ENCODE measurements at regions not wholly inside any gene's neighbourhood (a gene's known extent, or its start where the extent isn't known, plus 50 kb on each side); places are given as distances from the start of the nearest gene placed in this dataset.

DNA sequence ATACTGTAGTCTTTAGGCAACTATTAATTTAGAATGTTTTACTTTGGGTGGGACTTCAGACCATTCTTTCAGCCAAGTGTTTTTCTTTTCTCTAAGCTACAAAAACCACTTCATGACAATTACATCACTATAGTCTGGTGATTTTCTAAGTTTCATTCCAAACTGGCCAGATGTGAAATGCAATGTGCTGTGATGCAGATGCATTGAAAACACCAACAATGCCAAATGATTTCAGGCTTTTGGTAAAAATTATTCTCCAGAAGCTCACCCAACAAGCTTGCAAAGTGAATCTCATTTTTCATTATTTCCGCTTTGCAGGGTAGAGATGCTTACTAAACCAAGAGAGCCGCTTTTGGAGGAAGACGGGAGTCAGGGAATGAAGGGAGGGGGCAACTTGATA lies 118.4 kb upstream of the ANK3 start:
- no peak overlapping the region for H3K27ac Mint-ChIP-seq
- peaks cover 0 to under 1% (median under 1%) of the 10 kb centered on the region in 3 donors for H3K4me1 Mint-ChIP-seq
- DNase-seq (no peak), ATAC-seq (ENCODE audit: low read depth in 2 of 2) (no peak)
- no peaks in the 10 kb centered on the region for H3K9me3 Mint-ChIP-seq
- no peaks in the 10 kb centered on the region for H3K27me3 Mint-ChIP-seq
- H3K36me3 Mint-ChIP-seq = no peaks in the 10 kb centered on the region
- H3K4me3 Mint-ChIP-seq = no peak overlapping the region

DNA sequence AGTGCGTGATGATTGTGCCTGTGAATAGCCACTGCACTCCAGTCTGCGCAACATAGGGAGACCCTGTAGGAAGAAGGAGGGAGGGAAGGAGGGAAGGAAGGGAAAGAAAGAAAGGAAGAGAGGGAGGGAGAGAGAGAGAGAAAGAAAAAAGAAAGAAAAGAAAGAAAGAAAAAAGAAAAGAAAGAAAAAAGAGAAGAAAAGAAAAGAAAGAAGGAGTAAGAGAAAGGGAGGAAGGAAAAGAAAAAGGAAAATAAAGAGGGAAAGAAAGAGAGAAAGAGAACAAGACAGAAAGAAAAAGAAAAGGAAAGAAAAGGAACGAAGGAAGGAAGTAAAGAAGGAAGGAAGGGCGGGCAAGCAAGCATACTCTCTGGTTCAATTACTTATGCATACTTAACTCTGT lies 112.9 kb upstream of the ANK3 start:
- Mint-ChIP-seq H3K4me3 (no peak overlapping the region), H3K9me3 (no peaks in the 10 kb centered on the region), H3K36me3 (no peaks in the 10 kb centered on the region), H3K4me1 (no peaks in the 10 kb centered on the region), H3K27me3 (peaks cover 0 to 8% (median 0%) of the 10 kb centered on the region in 3 donors), H3K27ac (no peak overlapping the region)
- DNase-seq (no peak), ATAC-seq (ENCODE audit: low read depth in 2 of 2) (no peak)

DNA sequence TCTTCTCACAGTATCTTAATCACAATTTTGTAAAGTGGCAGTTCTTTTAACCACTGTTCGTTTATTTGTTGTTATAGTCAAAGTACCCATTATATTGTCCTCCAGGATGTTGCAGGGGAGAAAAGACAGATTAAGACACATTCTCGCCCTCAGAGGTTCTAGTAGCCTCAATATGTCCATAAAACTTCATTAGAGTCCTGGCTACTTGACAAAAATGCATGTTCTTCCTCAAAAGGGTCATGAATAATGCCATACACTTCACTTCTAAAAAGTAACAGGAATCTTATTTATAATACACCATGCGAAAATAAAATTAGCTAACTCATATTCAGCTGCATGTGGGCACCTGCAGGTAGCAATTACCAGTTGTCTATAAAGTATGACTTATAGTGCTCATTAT lies 109.3 kb upstream of the ANK3 start:
- no peaks in the 10 kb centered on the region for H3K9me3 Mint-ChIP-seq
- H3K36me3 Mint-ChIP-seq = no peaks in the 10 kb centered on the region
- H3K27ac Mint-ChIP-seq = no peak overlapping the region
- H3K4me1 Mint-ChIP-seq = no peaks in the 10 kb centered on the region
- H3K27me3 Mint-ChIP-seq = peaks cover 0 to 14% (median 0%) of the 10 kb centered on the region in 3 donors
- no peak for DNase-seq
- H3K4me3 Mint-ChIP-seq = no peak overlapping the region
- ATAC-seq (ENCODE audit: low read depth in 2 of 2) = no peak

DNA sequence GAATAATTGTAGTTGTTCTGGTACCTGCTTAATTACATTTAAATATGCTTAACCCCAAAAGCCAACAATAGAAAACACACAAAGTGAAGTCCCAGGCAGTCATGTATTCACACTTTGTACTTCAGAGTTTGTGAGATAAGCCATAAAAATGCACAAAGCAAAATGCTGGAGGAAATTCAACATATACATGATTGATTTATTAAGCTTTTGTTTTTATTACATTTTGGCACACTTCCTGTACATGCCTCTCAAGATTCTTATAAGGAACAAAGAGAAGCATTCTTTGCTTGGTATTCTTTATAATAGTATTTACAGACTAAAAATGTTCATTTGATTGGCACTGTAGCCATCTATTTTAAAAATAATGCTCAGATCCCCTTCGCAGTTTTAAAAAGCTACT lies 107.7 kb upstream of the ANK3 start:
- H3K4me3 Mint-ChIP-seq = no peak overlapping the region
- no peak for DNase-seq
- peaks cover 0 to 14% (median 6%) of the 10 kb centered on the region in 3 donors for H3K27me3 Mint-ChIP-seq
- ATAC-seq (ENCODE audit: low read depth in 2 of 2) = no peak
- no peak overlapping the region for H3K27ac Mint-ChIP-seq
- no peaks in the 10 kb centered on the region for H3K4me1 Mint-ChIP-seq
- no peaks in the 10 kb centered on the region for H3K36me3 Mint-ChIP-seq
- no peaks in the 10 kb centered on the region for H3K9me3 Mint-ChIP-seq

DNA sequence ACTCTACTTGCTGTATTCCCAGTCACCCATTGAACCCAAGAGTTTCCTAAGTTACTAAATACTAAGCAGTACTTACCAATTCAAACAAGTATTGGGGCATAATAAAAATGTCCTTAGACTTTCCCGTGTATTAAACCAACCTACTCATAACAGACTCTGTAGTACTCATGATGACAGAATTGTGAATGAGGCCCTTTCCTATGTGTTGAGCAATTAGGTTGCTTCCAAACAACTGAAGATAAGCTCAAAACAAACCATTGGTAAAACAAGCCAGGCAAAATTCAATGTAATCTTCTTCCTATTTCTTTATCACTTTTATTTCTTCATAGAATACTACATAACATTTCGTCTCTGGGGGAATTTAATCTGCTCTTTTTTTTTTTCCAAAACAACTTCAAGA lies 106.5 kb upstream of the ANK3 start:
- H3K27me3 Mint-ChIP-seq = peaks cover 0 to 11% (median 11%) of the 10 kb centered on the region in 3 donors
- ATAC-seq (ENCODE audit: low read depth in 2 of 2) = no peak
- DNase-seq = no peak
- H3K9me3 Mint-ChIP-seq = no peaks in the 10 kb centered on the region
- H3K4me1 Mint-ChIP-seq = no peaks in the 10 kb centered on the region
- no peak overlapping the region for H3K4me3 Mint-ChIP-seq
- no peaks in the 10 kb centered on the region for H3K36me3 Mint-ChIP-seq
- no peak overlapping the region for H3K27ac Mint-ChIP-seq

DNA sequence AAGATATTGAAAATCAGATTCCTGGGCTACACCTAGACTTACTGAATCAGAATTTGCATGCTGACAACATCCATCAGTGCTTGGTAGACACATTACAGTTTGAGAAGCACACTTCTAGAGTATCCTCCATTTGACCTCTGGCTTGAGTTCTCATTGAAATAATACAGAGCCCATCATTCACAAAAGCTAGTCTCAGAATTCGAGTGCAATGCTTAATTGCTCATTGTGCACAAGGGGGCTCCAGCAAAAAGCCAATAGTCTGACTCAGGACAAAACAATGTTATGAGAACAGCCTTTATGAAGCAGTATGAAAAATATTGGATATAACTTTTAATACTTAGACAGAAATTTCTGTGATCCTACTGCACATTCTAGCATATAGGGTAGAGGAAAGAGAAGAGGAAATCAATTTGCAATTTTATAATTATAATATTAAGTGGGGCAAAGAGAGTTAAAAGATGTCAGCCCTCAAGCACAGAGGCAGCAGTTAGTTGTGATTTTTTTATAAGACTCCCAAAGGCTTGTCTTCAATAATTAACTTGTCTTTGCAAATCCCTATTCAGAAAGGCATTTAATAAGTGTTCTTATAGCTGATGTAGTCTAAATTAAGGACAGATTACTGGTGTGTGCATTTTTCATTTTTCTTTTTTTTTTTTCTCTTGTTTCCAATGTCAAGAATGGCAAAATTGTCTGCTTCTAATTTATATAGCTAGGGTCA lies 105.8 kb upstream of the ANK3 start:
- ATAC-seq (ENCODE audit: low read depth in 2 of 2) (no peak), DNase-seq (no peak)
- H3K9me3 Mint-ChIP-seq = no peaks in the 10 kb centered on the region
- H3K27me3 Mint-ChIP-seq = peaks cover 4 to 11% (median 11%) of the 10 kb centered on the region in 3 donors
- H3K36me3 Mint-ChIP-seq = no peaks in the 10 kb centered on the region
- no peak overlapping the region for H3K4me3 Mint-ChIP-seq
- no peak overlapping the region for H3K27ac Mint-ChIP-seq
- peaks cover 0 to 2% (median 0%) of the 10 kb centered on the region in 3 donors for H3K4me1 Mint-ChIP-seq

DNA sequence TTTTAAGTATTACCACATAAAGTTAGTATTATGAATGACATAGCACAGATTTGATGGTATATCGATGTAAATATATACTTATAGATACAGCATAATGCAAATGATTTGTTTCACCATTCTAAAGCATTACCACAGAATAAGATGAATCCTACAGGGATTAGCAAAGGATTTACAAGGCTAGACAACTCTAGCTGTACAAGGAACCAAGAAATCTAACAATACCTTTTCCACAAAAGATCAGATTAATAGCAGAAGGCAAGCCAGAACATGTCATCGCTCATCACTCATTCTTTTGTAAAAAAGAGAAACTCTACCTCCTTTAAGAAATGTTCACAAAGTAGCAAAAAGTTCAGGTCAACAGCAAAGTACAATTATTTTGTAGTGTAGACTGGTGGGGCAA lies 105.1 kb upstream of the ANK3 start:
- H3K36me3 Mint-ChIP-seq = no peaks in the 10 kb centered on the region
- ATAC-seq (ENCODE audit: low read depth in 2 of 2) (no peak), DNase-seq (no peak)
- H3K9me3 Mint-ChIP-seq = no peaks in the 10 kb centered on the region
- H3K27ac Mint-ChIP-seq = no peak overlapping the region
- H3K4me3 Mint-ChIP-seq = no peak overlapping the region
- H3K4me1 Mint-ChIP-seq = peaks cover 0 to 5% (median 0%) of the 10 kb centered on the region in 3 donors
- H3K27me3 Mint-ChIP-seq = peaks cover 9 to 11% (median 11%) of the 10 kb centered on the region in 3 donors

DNA sequence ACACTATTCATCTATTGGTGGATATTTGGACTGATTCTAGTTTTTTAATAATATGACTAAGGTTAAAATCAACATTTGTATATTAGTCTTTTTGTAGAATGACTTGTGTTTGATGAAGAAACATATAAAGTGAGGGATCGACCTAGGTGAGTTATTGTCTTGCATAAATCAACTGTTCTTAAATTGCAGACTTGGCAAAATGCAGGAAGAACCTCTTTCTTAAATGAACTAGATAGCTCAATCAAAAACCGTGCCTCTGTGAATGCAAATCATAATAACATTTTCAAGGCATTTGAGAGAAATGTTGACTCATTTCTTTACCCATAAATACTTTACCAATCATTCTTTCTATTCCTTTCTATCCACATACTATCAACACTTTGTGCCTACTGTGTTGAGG lies 101.5 kb upstream of the ANK3 start:
- no peak overlapping the region for H3K4me3 Mint-ChIP-seq
- H3K9me3 Mint-ChIP-seq = no peaks in the 10 kb centered on the region
- DNase-seq (no peak), ATAC-seq (ENCODE audit: low read depth in 2 of 2) (no peak)
- no peaks in the 10 kb centered on the region for H3K36me3 Mint-ChIP-seq
- peaks cover 0 to 5% (median 0%) of the 10 kb centered on the region in 3 donors for H3K4me1 Mint-ChIP-seq
- peaks cover 0 to 11% (median 9%) of the 10 kb centered on the region in 3 donors for H3K27me3 Mint-ChIP-seq
- no peak overlapping the region for H3K27ac Mint-ChIP-seq

DNA sequence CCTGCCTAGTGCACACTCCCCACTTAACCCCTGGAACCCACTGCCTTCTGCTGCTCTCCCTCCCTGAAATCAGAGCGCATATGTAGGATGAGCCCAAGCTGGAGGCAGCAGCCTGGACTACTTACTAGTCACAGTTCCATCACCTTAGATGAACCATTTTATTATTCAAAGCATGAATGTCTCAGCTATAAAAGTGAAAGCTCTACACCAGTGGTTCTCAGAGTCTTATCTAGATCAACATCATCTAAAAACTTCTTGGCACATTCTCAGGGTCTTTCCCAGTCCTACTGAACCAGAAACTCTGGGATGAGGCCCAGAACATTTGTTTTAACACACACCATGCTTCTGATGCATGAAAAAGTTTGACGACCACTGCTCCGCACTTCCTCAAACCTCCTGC lies 100.3 kb upstream of the ANK3 start:
- H3K27ac Mint-ChIP-seq = no peak overlapping the region
- H3K36me3 Mint-ChIP-seq = no peaks in the 10 kb centered on the region
- no peak for DNase-seq
- peaks cover 6 to 17% (median 9%) of the 10 kb centered on the region in 3 donors for H3K27me3 Mint-ChIP-seq
- ATAC-seq (ENCODE audit: low read depth in 2 of 2) = no peak
- H3K4me1 Mint-ChIP-seq = peaks cover 0 to 5% (median 0%) of the 10 kb centered on the region in 3 donors
- no peaks in the 10 kb centered on the region for H3K9me3 Mint-ChIP-seq
- no peak overlapping the region for H3K4me3 Mint-ChIP-seq

DNA sequence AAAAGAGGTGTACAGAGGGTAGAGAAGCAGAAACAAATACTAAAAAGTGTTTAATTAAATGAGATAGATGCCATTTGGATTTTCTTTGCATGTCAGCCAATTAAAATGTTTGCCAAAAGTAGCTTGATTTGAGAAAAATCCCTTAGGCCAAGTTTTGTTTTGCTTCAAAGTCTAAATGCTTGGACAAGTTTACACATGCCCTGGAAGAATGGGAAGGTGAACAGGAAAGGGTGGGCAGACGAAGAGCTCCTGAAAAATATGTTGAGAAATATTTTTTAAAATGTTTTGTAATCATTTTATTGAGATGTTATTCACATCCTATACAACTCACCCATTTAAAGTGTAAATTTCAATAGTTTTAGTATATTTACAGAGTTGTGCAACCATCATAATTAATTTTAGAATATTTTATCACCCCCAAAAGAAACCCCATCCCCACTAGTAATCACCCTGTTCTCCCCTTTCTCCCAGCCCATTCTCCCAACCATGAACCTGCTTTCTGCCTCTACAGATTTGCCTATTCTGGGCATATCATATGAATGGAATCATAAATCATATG lies 98.5 kb upstream of the ANK3 start:
- Mint-ChIP-seq H3K27ac (no peak overlapping the region), H3K4me3 (no peak overlapping the region), H3K27me3 (peaks cover 6 to 16% (median 9%) of the 10 kb centered on the region in 3 donors), H3K36me3 (no peaks in the 10 kb centered on the region), H3K4me1 (peaks cover 0 to 5% (median 0%) of the 10 kb centered on the region in 3 donors), H3K9me3 (no peaks in the 10 kb centered on the region)
- DNase-seq = no peak
- no peak for ATAC-seq (ENCODE audit: low read depth in 2 of 2)

DNA sequence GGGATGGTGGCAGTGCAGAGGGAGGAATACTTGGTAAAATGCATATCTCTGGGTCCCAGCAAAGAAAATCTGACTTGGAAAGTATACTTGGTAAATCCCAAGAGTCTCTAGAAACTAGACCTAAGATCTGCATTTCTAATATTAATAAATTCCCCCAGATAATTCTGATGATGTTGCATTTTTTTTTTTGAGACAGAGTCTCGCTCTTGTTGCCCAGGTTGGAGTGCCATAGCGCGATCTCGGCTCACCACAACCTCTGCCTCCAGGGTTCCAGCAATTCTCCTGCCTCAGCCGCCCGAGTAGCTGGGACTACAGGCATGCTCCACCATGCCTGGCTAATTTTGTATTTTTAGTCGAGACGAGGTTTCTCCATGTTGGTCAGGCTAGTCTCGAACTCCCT lies 97.9 kb upstream of the ANK3 start:
- no peak overlapping the region for H3K4me3 Mint-ChIP-seq
- no peak for ATAC-seq (ENCODE audit: low read depth in 2 of 2)
- H3K27ac Mint-ChIP-seq = no peak overlapping the region
- H3K4me1 Mint-ChIP-seq = peaks cover 0 to 5% (median 0%) of the 10 kb centered on the region in 3 donors
- no peak for DNase-seq
- H3K36me3 Mint-ChIP-seq = no peaks in the 10 kb centered on the region
- no peaks in the 10 kb centered on the region for H3K9me3 Mint-ChIP-seq
- peaks cover 6 to 12% (median 9%) of the 10 kb centered on the region in 3 donors for H3K27me3 Mint-ChIP-seq

DNA sequence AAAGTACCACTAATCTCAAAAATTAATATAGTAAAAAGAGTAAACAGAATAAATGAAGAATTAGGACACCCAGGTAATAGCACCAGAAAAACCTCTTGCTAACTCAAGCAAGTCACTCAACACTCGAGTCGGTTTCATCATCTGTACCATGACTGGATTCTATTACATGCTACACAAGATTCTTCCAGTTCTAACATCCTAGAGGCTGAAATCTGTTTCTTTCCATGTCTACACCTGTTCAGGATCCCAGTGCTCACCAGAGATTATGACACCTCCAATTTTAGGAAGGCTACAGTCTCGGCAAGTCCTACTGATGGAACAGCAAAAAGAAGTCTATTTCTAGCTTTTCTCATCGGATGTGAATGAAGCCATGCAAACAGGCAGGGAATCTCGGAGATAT lies 95.3 kb upstream of the ANK3 start:
- Mint-ChIP-seq H3K4me3 (no peak overlapping the region), H3K4me1 (no peaks in the 10 kb centered on the region)
- ATAC-seq (ENCODE audit: low read depth in 2 of 2) = no peak

DNA sequence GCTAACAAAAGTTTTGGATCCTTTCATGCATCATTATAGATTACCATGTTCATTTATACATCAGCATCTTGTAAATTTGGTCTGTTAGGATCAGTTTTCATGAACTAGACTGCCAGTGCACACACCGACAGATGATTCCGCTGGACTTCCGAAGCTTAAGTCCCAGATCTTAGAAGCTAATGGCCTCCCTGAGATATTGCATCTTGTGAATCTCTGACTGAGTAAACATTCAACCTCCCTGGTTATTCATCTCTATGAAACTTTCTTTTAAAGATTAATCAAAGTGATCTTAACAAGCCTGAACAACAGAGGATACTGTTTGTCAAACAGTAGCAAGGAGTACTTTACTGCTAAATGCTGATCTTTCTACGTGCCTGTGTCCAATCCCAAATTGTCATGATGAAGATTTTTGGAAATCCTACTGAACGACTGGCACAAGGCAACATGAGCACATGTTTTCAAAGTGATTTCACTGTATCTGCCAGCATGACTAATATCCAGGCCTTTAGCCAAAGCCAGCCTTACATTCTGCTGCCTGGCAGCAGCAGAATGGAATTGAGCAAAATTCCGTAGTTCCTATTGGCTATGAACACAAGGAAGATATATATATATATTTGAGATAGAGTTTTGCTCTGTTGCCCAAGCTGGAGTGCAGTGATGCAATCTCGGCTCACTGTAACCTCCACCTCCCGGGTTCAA lies 91.3 kb upstream of the ANK3 start:
- peaks cover 0 to 7% (median 6%) of the 10 kb centered on the region in 3 donors for H3K27me3 Mint-ChIP-seq
- H3K9me3 Mint-ChIP-seq = no peaks in the 10 kb centered on the region
- peak overlapping the region in 1 of 6 donors; percentile 16 for H3K27ac Mint-ChIP-seq
- ATAC-seq (ENCODE audit: low read depth in 2 of 2) (no peak), DNase-seq (no peak)
- H3K4me1 Mint-ChIP-seq = no peaks in the 10 kb centered on the region
- H3K4me3 Mint-ChIP-seq = no peak overlapping the region
- H3K36me3 Mint-ChIP-seq = no peaks in the 10 kb centered on the region

More for the DNA sequence above, 95.3 kb upstream of the ANK3 start:
- Mint-ChIP-seq H3K27ac (no peak overlapping the region), H3K36me3 (no peaks in the 10 kb centered on the region), H3K27me3 (peaks cover under 1 to 7% (median 6%) of the 10 kb centered on the region in 3 donors), H3K9me3 (no peaks in the 10 kb centered on the region)
- no peak for DNase-seq
